Epidermal melanocyte (primary cell): ENCODE measurements at regions not wholly inside any gene's neighbourhood (a gene's known extent, or its start where the extent isn't known, plus 50 kb on each side); places are given as distances from the start of the nearest gene placed in this dataset.
"Not testable (repeated sequence)": the region's sequence is repeated elsewhere in the genome, so short reads cannot be mapped to it uniquely, and the experiment has no call there.

Experiments
- DNase-seq: peaks from one replicate; pipeline ENCODE4 v3.0.0; 2011; ENCODE audit warnings: low spot score; ENCODE audit not compliant: insufficient read length

- no peak for DNase-seq
Measured at GRCh38 chr12:73947326-73948026, 590.2 kb upstream of the ATXN7L3B start.

GRCh38 chr12:73950507-73950906, 587.1 kb upstream of the ATXN7L3B start:
- DNase-seq, result no peak

- DNase-seq, result no peak
Measured at GRCh38 chr12:73951956-73952703, 585.5 kb upstream of the ATXN7L3B start.

GRCh38 chr12:73964641-73965040, 573.0 kb upstream of the ATXN7L3B start:
- DNase-seq, result no peak

GRCh38 chr12:73973486-73973885, 564.1 kb upstream of the ATXN7L3B start:
- no peak for DNase-seq

GRCh38 chr12:73984552-73984951, 553.1 kb upstream of the ATXN7L3B start:
- DNase-seq, result no peak

GRCh38 chr12:73991138-73991537, 546.5 kb upstream of the ATXN7L3B start:
- DNase-seq, result no peak

GRCh38 chr12:73998894-73999293, 538.7 kb upstream of the ATXN7L3B start:
- no peak for DNase-seq

GRCh38 chr12:74015118-74015517, 522.5 kb upstream of the ATXN7L3B start:
- no peak for DNase-seq

GRCh38 chr12:74016324-74016723, 521.3 kb upstream of the ATXN7L3B start:
- not testable (repeated sequence) for DNase-seq

GRCh38 chr12:74018849-74019248, 518.8 kb upstream of the ATXN7L3B start:
- DNase-seq, result no peak

GRCh38 chr12:74021937-74022336, 515.7 kb upstream of the ATXN7L3B start:
- no peak for DNase-seq

- no peak for DNase-seq
Measured at GRCh38 chr12:74031045-74031444, 506.6 kb upstream of the ATXN7L3B start.

GRCh38 chr12:74033531-74033930, 504.1 kb upstream of the ATXN7L3B start:
- no peak for DNase-seq

GRCh38 chr12:74039138-74039537, 498.5 kb upstream of the ATXN7L3B start:
- DNase-seq, result not testable (repeated sequence)

GRCh38 chr12:74043343-74043742, 494.3 kb upstream of the ATXN7L3B start:
- DNase-seq, result no peak

GRCh38 chr12:74049348-74049747, 488.3 kb upstream of the ATXN7L3B start:
- no peak for DNase-seq

GRCh38 chr12:74051848-74052247, 485.8 kb upstream of the ATXN7L3B start:
- DNase-seq, result no peak

GRCh38 chr12:74066476-74066875, 471.2 kb upstream of the ATXN7L3B start:
- no peak for DNase-seq

- DNase-seq, result no peak
Measured at GRCh38 chr12:74071182-74071581, 466.5 kb upstream of the ATXN7L3B start.

GRCh38 chr12:74076918-74077317, 460.7 kb upstream of the ATXN7L3B start:
- no peak for DNase-seq

GRCh38 chr12:74105434-74105833, 432.2 kb upstream of the ATXN7L3B start:
- no peak for DNase-seq

GRCh38 chr12:74108729-74109128, 428.9 kb upstream of the ATXN7L3B start:
- no peak for DNase-seq
